GM23248 (cell line): ENCODE measurements at regions not wholly inside any gene's neighbourhood (a gene's known extent, or its start where the extent isn't known, plus 50 kb on each side); places are given as distances from the start of the nearest gene placed in this dataset.

Source experiments
- DNase-seq: peaks from one replicate; pipeline ENCODE4 v3.0.0-alpha.2; 2015
- H2AFZ ChIP-seq: fragments of 200-600 bp; sonication (generic); 2 replicates; pipeline ENCODE4 v1.6.1; 2016; ENCODE audit warnings: antibody characterized with exemption
- H3F3A ChIP-seq: fragments of 200-600 bp; sonication (generic); 2 replicates; pipeline ENCODE4 v1.6.1; 2016; ENCODE audit warnings: mild to moderate bottlenecking, antibody characterized with exemption, mixed run types; ENCODE audit not compliant: insufficient read depth
- H3K27ac ChIP-seq: fragments of 200-600 bp; sonication (generic); 2 replicates; pipeline ENCODE4 v1.5.1; 2016; ENCODE audit warnings: mild to moderate bottlenecking
- H3K27me3 ChIP-seq: fragments of 200-600 bp; sonication (generic); replicated peaks from 2 replicates; pipeline ENCODE4 v1.6.1; 2016; ENCODE audit warnings: mild to moderate bottlenecking; ENCODE audit not compliant: insufficient read depth
- H3K36me3 ChIP-seq: fragments of 200-600 bp; sonication (generic); 2 replicates; pipeline ENCODE4 v1.6.1; 2016; ENCODE audit warnings: low read depth, mild to moderate bottlenecking
- H3K4me1 ChIP-seq: fragments of 200-600 bp; sonication (generic); 2 replicates; pipeline ENCODE4 v1.6.1; 2016; ENCODE audit warnings: mild to moderate bottlenecking; ENCODE audit not compliant: insufficient read depth
- H3K4me2 ChIP-seq: fragments of 200-600 bp; sonication (generic); one replicate; pipeline ENCODE4 v1.6.1; 2016; ENCODE audit warnings: mild to moderate bottlenecking; ENCODE audit not compliant: unreplicated experiment
- H3K4me3 ChIP-seq: fragments of 200-600 bp; sonication (generic); 2 replicates; pipeline ENCODE4 v1.5.1; 2016; ENCODE audit warnings: mild to moderate bottlenecking
- H3K79me2 ChIP-seq: fragments of 200-600 bp; sonication (generic); 2 replicates; pipeline ENCODE4 v1.6.1; 2016; ENCODE audit warnings: mild to moderate bottlenecking; ENCODE audit not compliant: insufficient read depth
- H3K9ac ChIP-seq: fragments of 200-600 bp; sonication (generic); 2 replicates; pipeline ENCODE4 v1.6.1; 2016; ENCODE audit warnings: mild to moderate bottlenecking
- H3K9me2 ChIP-seq: fragments of 200-600 bp; sonication (generic); 2 replicates; pipeline ENCODE4 v1.6.1; 2016; ENCODE audit warnings: mixed run types, mild to moderate bottlenecking, moderate library complexity; ENCODE audit not compliant: insufficient read depth
- H3K9me3 ChIP-seq: fragments of 200-600 bp; sonication (generic); one replicate; pipeline ENCODE4 v1.6.1; 2017; ENCODE audit warnings: low read depth
- H4K20me1 ChIP-seq: fragments of 200-600 bp; sonication (generic); 2 replicates; pipeline ENCODE4 v1.6.0; 2016; ENCODE audit not compliant: insufficient read depth
- EZH2 ChIP-seq: fragments of 200-600 bp; sonication (generic); IDR thresholded peaks from 2 replicates; pipeline ENCODE4 v1.6.1; 2018; ENCODE audit warnings: antibody characterized with exemption, mild to moderate bottlenecking; ENCODE audit not compliant: insufficient read depth, poor library complexity, severe bottlenecking
- EZH2phosphoT487 ChIP-seq: fragments of 200-600 bp; sonication (generic); IDR thresholded peaks from 2 replicates; pipeline ENCODE4 v1.6.1; 2018; ENCODE audit warnings: antibody characterized with exemption, moderate library complexity, mild to moderate bottlenecking, low read depth; ENCODE audit not compliant: insufficient read depth
- WGBS, 2 experiments: methylation state at CpG; one replicate each; pipeline ENCODE4 v1.1.6; 2015 to 2017; ENCODE audit warnings: low lambda C conversion rate in 2 of 2, low coverage in 1 of 2; ENCODE audit errors: missing lambda C conversion rate in 2 of 2; 5-methylcytosine and 5-hydroxymethylcytosine counted together
- in situ Hi-C: fragments of 300-500 bp; cut with MboI; formaldehyde crosslinking; loops from 2 replicates; pipeline ENCODE4 v1.15.0; 2020

- H3K27me3 ChIP-seq = no peaks in the 10 kb centered on the region
- no peak overlapping the region for H3K4me2 ChIP-seq
- H3K79me2 ChIP-seq = no peaks in the 10 kb centered on the region
- H3F3A ChIP-seq = no peaks in the 10 kb centered on the region
- no peak for DNase-seq
- no peak overlapping the region for H3K4me3 ChIP-seq
- H2AFZ ChIP-seq = no peak overlapping the region
- H3K9ac ChIP-seq = no peak overlapping the region
- WGBS, 2 experiments = 4% methylated on average over 7 of the region's 7 CpGs
- no peak for TF ChIP-seq EZH2
- no peak for TF ChIP-seq EZH2phosphoT487
- no peaks in the 10 kb centered on the region for H3K36me3 ChIP-seq
- H3K9me3 ChIP-seq = no peaks in the 10 kb centered on the region
- H3K9me2 ChIP-seq = no peaks in the 10 kb centered on the region
- H3K4me1 ChIP-seq = no peaks in the 10 kb centered on the region
- no peaks in the 10 kb centered on the region for H4K20me1 ChIP-seq
- H3K27ac ChIP-seq = no peak overlapping the region
- in situ Hi-C loops = no loop called here
Observed at GRCh38 chr16:7910116-7910515, 577.5 kb downstream of the RBFOX1 start.

- WGBS, 2 experiments = 0 to 7% methylated on average over 1 of the region's 1 CpG
- no peaks in the 10 kb centered on the region for H3F3A ChIP-seq
- H3K9ac ChIP-seq = no peak overlapping the region
- H3K79me2 ChIP-seq = no peaks in the 10 kb centered on the region
- H3K4me3 ChIP-seq = no peak overlapping the region
- H3K27ac ChIP-seq = no peak overlapping the region
- H3K4me2 ChIP-seq = no peak overlapping the region
- H3K9me2 ChIP-seq = no peaks in the 10 kb centered on the region
- H3K4me1 ChIP-seq = no peaks in the 10 kb centered on the region
- TF ChIP-seq EZH2 = no peak
- TF ChIP-seq EZH2phosphoT487 = no peak
- H3K36me3 ChIP-seq = no peaks in the 10 kb centered on the region
- no peaks in the 10 kb centered on the region for H3K27me3 ChIP-seq
- in situ Hi-C loops = no loop called here
- H4K20me1 ChIP-seq = no peaks in the 10 kb centered on the region
- no peak overlapping the region for H2AFZ ChIP-seq
- DNase-seq = no peak
- H3K9me3 ChIP-seq = no peaks in the 10 kb centered on the region
Observed at GRCh38 chr16:7888411-7888810, 555.8 kb downstream of the RBFOX1 start.

- no peak overlapping the region for H2AFZ ChIP-seq
- in situ Hi-C loops = no loop called here
Observed at GRCh38 chr16:7887316-7887715, 554.7 kb downstream of the RBFOX1 start.

GRCh38 chr16:7871979-7872378, 539.3 kb downstream of the RBFOX1 start:
- Histone ChIP-seq H3K79me2 (no peaks in the 10 kb centered on the region), H3K36me3 (no peaks in the 10 kb centered on the region), H3K9me2 (no peaks in the 10 kb centered on the region), H2AFZ (no peak overlapping the region), H3K27me3 (no peaks in the 10 kb centered on the region), H4K20me1 (no peaks in the 10 kb centered on the region), H3K27ac (no peak overlapping the region), H3K4me1 (no peaks in the 10 kb centered on the region), H3F3A (no peaks in the 10 kb centered on the region), H3K4me3 (no peak overlapping the region), H3K9me3 (no peaks in the 10 kb centered on the region), H3K4me2 (no peak overlapping the region), H3K9ac (no peak overlapping the region)
- in situ Hi-C loops = no loop called here
- no peak for DNase-seq
- 10 to 15% methylated on average over 2 of the region's 2 CpGs for WGBS, 2 experiments
- TF ChIP-seq EZH2phosphoT487 (no peak), EZH2 (no peak)

More at GRCh38 chr16:7887316-7887715, 554.7 kb downstream of the RBFOX1 start:
- Histone ChIP-seq H4K20me1 (no peaks in the 10 kb centered on the region), H3K36me3 (no peaks in the 10 kb centered on the region), H3K9ac (no peak overlapping the region), H3K9me2 (no peaks in the 10 kb centered on the region), H3K4me3 (no peak overlapping the region), H3K4me2 (no peak overlapping the region), H3K79me2 (no peaks in the 10 kb centered on the region), H3K4me1 (no peaks in the 10 kb centered on the region), H3K27ac (no peak overlapping the region), H3F3A (no peaks in the 10 kb centered on the region), H3K9me3 (no peaks in the 10 kb centered on the region), H3K27me3 (no peaks in the 10 kb centered on the region)
- no peak for DNase-seq
- WGBS, 2 experiments = 0 to 12% methylated on average over 2 of the region's 2 CpGs
- no peak for TF ChIP-seq EZH2
- TF ChIP-seq EZH2phosphoT487 = no peak

GRCh38 chr16:7871371-7871770, 538.7 kb downstream of the RBFOX1 start:
- 43 to 54% methylated on average over 9 of the region's 9 CpGs for WGBS, 2 experiments
- H3K79me2 ChIP-seq = no peaks in the 10 kb centered on the region
- H3F3A ChIP-seq = no peaks in the 10 kb centered on the region
- TF ChIP-seq EZH2phosphoT487 = no peak
- TF ChIP-seq EZH2 = no peak
- DNase-seq = no peak
- no peak overlapping the region for H3K4me2 ChIP-seq
- H3K36me3 ChIP-seq = no peaks in the 10 kb centered on the region
- no peak overlapping the region for H2AFZ ChIP-seq
- no peaks in the 10 kb centered on the region for H3K4me1 ChIP-seq
- H3K9me2 ChIP-seq = no peaks in the 10 kb centered on the region
- H3K27ac ChIP-seq = no peak overlapping the region
- no peaks in the 10 kb centered on the region for H4K20me1 ChIP-seq
- H3K9me3 ChIP-seq = no peaks in the 10 kb centered on the region
- no peaks in the 10 kb centered on the region for H3K27me3 ChIP-seq
- in situ Hi-C loops = no loop called here
- H3K4me3 ChIP-seq = no peak overlapping the region
- H3K9ac ChIP-seq = no peak overlapping the region
